Tibial nerve (tissue), 4 donors: ENCODE measurements at regions not wholly inside any gene's neighbourhood (a gene's known extent, or its start where the extent isn't known, plus 50 kb on each side); places are given as distances from the start of the nearest gene placed in this dataset.

Experiments
- DNase-seq, 2 donors: peaks; one replicate each; pipeline ENCODE4 v3.0.0-alpha.2; 2019; ENCODE audit warnings: low spot score in 2 of 2
- H3K27ac ChIP-seq, 4 donors: fragments of 200-600 bp; sonication (generic) in 3 of 4; one replicate each; pipeline ENCODE4 v1.5.1; 2017 to 2019; ENCODE audit warnings: mild to moderate bottlenecking in 1 of 4
- H3K27me3 ChIP-seq, 2 donors: fragments of 200-600 bp; sonication (generic) in 1 of 2; one replicate each; pipeline versions ENCODE4 v1.5.1 to v1.6.0; 2017 to 2019
- H3K36me3 ChIP-seq, 3 donors: fragments of 200-600 bp; sonication (generic); one replicate each; pipeline ENCODE4 v1.5.1; 2018 to 2019
- H3K4me1 ChIP-seq, 4 donors: fragments of 200-600 bp; sonication (generic) in 3 of 4; one replicate each; pipeline ENCODE4 v1.5.1; 2017 to 2019
- H3K4me3 ChIP-seq, 4 donors: fragments of 200-600 bp; sonication (generic) in 3 of 4; one replicate each; pipeline ENCODE4 v1.5.1; 2017 to 2019; ENCODE audit warnings: mild to moderate bottlenecking in 1 of 4, moderate library complexity in 1 of 4
- H3K9me3 ChIP-seq, 4 donors: fragments of 200-600 bp; sonication (generic) in 3 of 4; one replicate each; pipeline ENCODE4 v1.5.1; 2017 to 2019
- EP300 ChIP-seq, 2 donors: sonication (generic); formaldehyde crosslinking; IDR thresholded peaks; one replicate each; pipeline ENCODE4 v1.6.1; 2017; ENCODE audit warnings: antibody characterized with exemption in 2 of 2, mild to moderate bottlenecking in 1 of 2
- POLR2A ChIP-seq, 2 donors: fragments of 450-650 bp; IDR thresholded peaks; one replicate each; pipeline ENCODE4 v1.6.1; 2017; ENCODE audit warnings: antibody characterized with exemption in 2 of 2, mild to moderate bottlenecking in 2 of 2, moderate library complexity in 2 of 2
- WGBS, 2 donors: methylation state at CpG; one replicate each; pipeline ENCODE4 v1.1.5; 2018; 5-methylcytosine and 5-hydroxymethylcytosine counted together
- TF ChIP-seq, protein P1 (sequence below), 5 experiments: fragments of 200-600 bp in 3 of 5; fragments of 450-650 bp in 2 of 5; sonication (generic) in 3 of 5; IDR thresholded peaks; one replicate each; pipeline ENCODE4 v1.5.1; 2016 to 2019; ENCODE audit warnings: antibody characterized with exemption in 5 of 5, mild to moderate bottlenecking in 3 of 5, moderate library complexity in 2 of 5

- Histone ChIP-seq H3K27me3 (no peaks in the 10 kb centered on the region), H3K4me1 (no peaks in the 10 kb centered on the region), H3K4me3 (no peak overlapping the region), H3K9me3 (no peaks in the 10 kb centered on the region), H3K27ac (no peak overlapping the region), H3K36me3 (no peaks in the 10 kb centered on the region)
- 91 to 94% methylated on average over 1 of the region's 1 CpG for WGBS, 2 donors
- no peak for DNase-seq
- TF ChIP-seq EP300 (IDR thresholded peaks at IDR 0.05) (no peak), POLR2A (IDR thresholded peaks at IDR 0.05) (no peak)
- TF ChIP-seq, protein P1, sequence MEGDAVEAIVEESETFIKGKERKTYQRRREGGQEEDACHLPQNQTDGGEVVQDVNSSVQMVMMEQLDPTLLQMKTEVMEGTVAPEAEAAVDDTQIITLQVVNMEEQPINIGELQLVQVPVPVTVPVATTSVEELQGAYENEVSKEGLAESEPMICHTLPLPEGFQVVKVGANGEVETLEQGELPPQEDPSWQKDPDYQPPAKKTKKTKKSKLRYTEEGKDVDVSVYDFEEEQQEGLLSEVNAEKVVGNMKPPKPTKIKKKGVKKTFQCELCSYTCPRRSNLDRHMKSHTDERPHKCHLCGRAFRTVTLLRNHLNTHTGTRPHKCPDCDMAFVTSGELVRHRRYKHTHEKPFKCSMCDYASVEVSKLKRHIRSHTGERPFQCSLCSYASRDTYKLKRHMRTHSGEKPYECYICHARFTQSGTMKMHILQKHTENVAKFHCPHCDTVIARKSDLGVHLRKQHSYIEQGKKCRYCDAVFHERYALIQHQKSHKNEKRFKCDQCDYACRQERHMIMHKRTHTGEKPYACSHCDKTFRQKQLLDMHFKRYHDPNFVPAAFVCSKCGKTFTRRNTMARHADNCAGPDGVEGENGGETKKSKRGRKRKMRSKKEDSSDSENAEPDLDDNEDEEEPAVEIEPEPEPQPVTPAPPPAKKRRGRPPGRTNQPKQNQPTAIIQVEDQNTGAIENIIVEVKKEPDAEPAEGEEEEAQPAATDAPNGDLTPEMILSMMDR (IDR thresholded peaks at IDR 0.05): no peak
Measured at GRCh38 chr9:82673201-82673600, 389.7 kb downstream of the RASEF start.

GRCh38 chr9:82673919-82674318 lies 389.0 kb downstream of the RASEF start:
- WGBS, 2 donors: 56 to 64% methylated on average over 3 of the region's 3 CpGs
- no peak for TF ChIP-seq EP300 (IDR thresholded peaks at IDR 0.05)
- no peak for TF ChIP-seq POLR2A (IDR thresholded peaks at IDR 0.05)
- TF ChIP-seq, protein P1 (IDR thresholded peaks at IDR 0.05): no peak

DNA sequence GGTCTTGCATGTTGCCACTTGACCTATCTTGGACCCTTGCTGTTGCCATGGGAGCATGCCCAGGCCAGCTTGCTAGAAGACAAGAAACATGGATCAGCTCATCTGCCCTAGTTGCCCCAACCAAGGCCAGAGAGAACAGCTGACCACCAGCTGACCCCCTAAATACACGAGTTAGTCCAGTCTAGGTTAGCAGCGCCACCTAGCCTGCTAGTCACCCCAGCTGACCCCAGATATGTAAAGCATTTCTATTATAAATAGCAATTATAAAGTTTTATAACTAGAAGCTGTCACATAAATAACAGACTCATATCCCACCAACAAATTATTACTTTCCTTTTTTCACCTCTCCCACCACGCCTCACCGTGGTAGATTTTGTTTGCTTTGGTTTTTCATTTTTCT lies 387.8 kb downstream of the RASEF start:
- Histone ChIP-seq H3K4me1 (no peaks in the 10 kb centered on the region), H3K4me3 (no peak overlapping the region)
- WGBS, 2 donors: 86 to 90% methylated on average over 4 of the region's 4 CpGs

More at GRCh38 chr9:82673919-82674318, 389.0 kb downstream of the RASEF start:
- no peaks in the 10 kb centered on the region for H3K4me1 ChIP-seq
- no peak overlapping the region for H3K27ac ChIP-seq
- no peak overlapping the region for H3K4me3 ChIP-seq
- H3K9me3 ChIP-seq: no peaks in the 10 kb centered on the region
- H3K36me3 ChIP-seq: no peaks in the 10 kb centered on the region
- DNase-seq: no peak
- no peaks in the 10 kb centered on the region for H3K27me3 ChIP-seq

DNA sequence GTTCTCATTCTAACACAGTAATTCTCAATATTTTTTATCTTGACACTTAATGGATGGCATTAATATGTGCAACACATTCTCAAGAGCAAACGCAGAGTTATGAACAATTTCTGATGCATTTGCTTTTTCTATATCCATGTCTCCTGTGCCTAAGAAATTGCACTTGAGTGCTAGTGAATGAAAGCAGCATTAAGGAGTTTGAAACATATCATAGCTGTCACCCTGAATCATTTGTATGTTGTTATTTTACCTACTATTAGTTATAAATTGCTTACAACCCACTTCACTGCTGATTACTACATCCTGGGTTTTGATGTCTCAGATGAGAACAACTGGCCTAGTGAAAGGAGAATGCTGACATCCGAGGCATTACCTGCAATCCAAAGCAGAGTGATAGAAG lies 387.3 kb downstream of the RASEF start:
- Histone ChIP-seq H3K9me3 (no peaks in the 10 kb centered on the region), H3K4me1 (no peaks in the 10 kb centered on the region), H3K36me3 (no peaks in the 10 kb centered on the region), H3K4me3 (no peak overlapping the region), H3K27ac (no peak overlapping the region), H3K27me3 (no peaks in the 10 kb centered on the region)
- 83 to 87% methylated on average over 2 of the region's 2 CpGs for WGBS, 2 donors
- TF ChIP-seq POLR2A (IDR thresholded peaks at IDR 0.05) (no peak), EP300 (IDR thresholded peaks at IDR 0.05) (no peak)
- TF ChIP-seq, protein P1 (IDR thresholded peaks at IDR 0.05): no peak
- DNase-seq: no peak

More for the DNA sequence above, 387.8 kb downstream of the RASEF start:
- Histone ChIP-seq H3K36me3 (no peaks in the 10 kb centered on the region), H3K9me3 (no peaks in the 10 kb centered on the region), H3K27me3 (no peaks in the 10 kb centered on the region), H3K27ac (no peak overlapping the region)
- TF ChIP-seq, protein P1 (IDR thresholded peaks at IDR 0.05): no peak
- TF ChIP-seq EP300 (IDR thresholded peaks at IDR 0.05) (no peak), POLR2A (IDR thresholded peaks at IDR 0.05) (no peak)
- no peak for DNase-seq

GRCh38 chr9:82677086-82677485 lies 385.9 kb downstream of the RASEF start:
- no peak overlapping the region for H3K27ac ChIP-seq
- no peak overlapping the region for H3K4me3 ChIP-seq
- no peaks in the 10 kb centered on the region for H3K9me3 ChIP-seq
- DNase-seq: no peak
- 84 to 92% methylated on average over 1 of the region's 1 CpG for WGBS, 2 donors
- H3K27me3 ChIP-seq: no peaks in the 10 kb centered on the region
- no peaks in the 10 kb centered on the region for H3K36me3 ChIP-seq
- TF ChIP-seq POLR2A (IDR thresholded peaks at IDR 0.05) (no peak), EP300 (IDR thresholded peaks at IDR 0.05) (no peak)
- TF ChIP-seq, protein P1 (IDR thresholded peaks at IDR 0.05): no peak
- no peaks in the 10 kb centered on the region for H3K4me1 ChIP-seq
